ENCODE measurements at regions not wholly inside any gene's neighbourhood (a gene's known extent, or its start where the extent isn't known, plus 50 kb on each side); places are given as distances from the start of the nearest gene placed in this dataset.

- TF ChIP-seq POLR2AphosphoS5 (IDR thresholded peaks at IDR 0.05; ENCODE audit: borderline replicate concordance, low read depth, low read length) (no peak), EZH2 (IDR thresholded peaks at IDR 0.05) (no peak), FOXP2 (optimal IDR thresholded peaks at IDR 0.05; ENCODE audit: control extremely low read depth, extremely low read length, insufficient read depth) (no peak)
These were observed 512.0 kb downstream of the METTL4 start for GRCh38 chr18:2059336-2059735.
